Lower leg skin (tissue), 3 donors: ENCODE measurements at regions not wholly inside any gene's neighbourhood (a gene's known extent, or its start where the extent isn't known, plus 50 kb on each side); places are given as distances from the start of the nearest gene placed in this dataset.

Experiments
- POLR2A ChIP-seq, 2 donors: fragments of 450-650 bp; IDR thresholded peaks; one replicate each; pipeline ENCODE4 v1.6.1; 2016 to 2017; ENCODE audit warnings: antibody characterized with exemption in 2 of 2, mild to moderate bottlenecking in 1 of 2, moderate library complexity in 1 of 2
- TF ChIP-seq, protein P1 (sequence below), 3 donors: fragments of 450-650 bp; IDR thresholded peaks; one replicate each; pipeline ENCODE4 v1.5.1; 2016; ENCODE audit warnings: antibody characterized with exemption in 3 of 3, mild to moderate bottlenecking in 3 of 3, moderate library complexity in 2 of 3

DNA sequence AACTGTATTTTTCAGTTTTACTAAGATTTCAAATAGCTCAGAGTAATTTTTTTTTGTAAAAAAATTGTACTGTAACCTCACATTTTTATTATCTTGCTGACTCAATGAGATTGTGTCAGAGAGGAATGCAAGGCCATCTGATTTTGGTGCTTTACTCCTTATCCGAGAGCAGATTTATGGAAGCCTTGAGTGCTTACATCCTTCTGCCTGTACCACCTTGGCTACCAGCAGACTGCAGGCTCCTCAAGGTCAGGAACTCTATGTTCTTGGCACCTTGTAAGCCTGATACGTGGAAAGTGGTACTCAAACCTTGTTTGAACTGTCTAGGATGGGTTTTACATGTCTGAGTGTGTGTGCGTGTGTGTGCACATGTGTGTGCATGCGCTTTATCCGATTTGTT is 80.1 kb upstream of the MLIP start:
- TF ChIP-seq POLR2A (IDR thresholded peaks at IDR 0.05): no peak
- TF ChIP-seq, protein P1, sequence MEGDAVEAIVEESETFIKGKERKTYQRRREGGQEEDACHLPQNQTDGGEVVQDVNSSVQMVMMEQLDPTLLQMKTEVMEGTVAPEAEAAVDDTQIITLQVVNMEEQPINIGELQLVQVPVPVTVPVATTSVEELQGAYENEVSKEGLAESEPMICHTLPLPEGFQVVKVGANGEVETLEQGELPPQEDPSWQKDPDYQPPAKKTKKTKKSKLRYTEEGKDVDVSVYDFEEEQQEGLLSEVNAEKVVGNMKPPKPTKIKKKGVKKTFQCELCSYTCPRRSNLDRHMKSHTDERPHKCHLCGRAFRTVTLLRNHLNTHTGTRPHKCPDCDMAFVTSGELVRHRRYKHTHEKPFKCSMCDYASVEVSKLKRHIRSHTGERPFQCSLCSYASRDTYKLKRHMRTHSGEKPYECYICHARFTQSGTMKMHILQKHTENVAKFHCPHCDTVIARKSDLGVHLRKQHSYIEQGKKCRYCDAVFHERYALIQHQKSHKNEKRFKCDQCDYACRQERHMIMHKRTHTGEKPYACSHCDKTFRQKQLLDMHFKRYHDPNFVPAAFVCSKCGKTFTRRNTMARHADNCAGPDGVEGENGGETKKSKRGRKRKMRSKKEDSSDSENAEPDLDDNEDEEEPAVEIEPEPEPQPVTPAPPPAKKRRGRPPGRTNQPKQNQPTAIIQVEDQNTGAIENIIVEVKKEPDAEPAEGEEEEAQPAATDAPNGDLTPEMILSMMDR (IDR thresholded peaks at IDR 0.05): no peak
